IMR-90 (cell line): ENCODE measurements at regions not wholly inside any gene's neighbourhood (a gene's known extent, or its start where the extent isn't known, plus 50 kb on each side); places are given as distances from the start of the nearest gene placed in this dataset.
A peak's percentile ranks its signal among the peaks of the same experiment; 100 is the strongest.

ENCODE experiments used
- ATAC-seq: fragments of 200-7000 bp; cut with Tn5 transposase; 2 replicates; pipeline ENCODE4 v1.9.1; 2020; ENCODE audit warnings: low read depth, mild to moderate bottlenecking, moderate library complexity
- BruUV-seq: library from RNA; stranded (reverse); fragments of 400-500 nt; replicated peaks from 2 replicates; lab custom pipeline; 2021; lab: Mats Ljungman, UMichigan
- CTCF ChIA-PET: fragments of 300-600 bp; formaldehyde crosslinking; extraction: SDS; loops from one replicate; lab custom pipeline; 2021; ENCODE audit warnings: antibody characterized with exemption; lab: Yijun Ruan, JAX
- POLR2A ChIA-PET: fragments of 300-600 bp; sonication (Branson Sonifier 250); formaldehyde crosslinking; loops from one replicate; lab custom pipeline; 2022; ENCODE audit warnings: antibody characterized with exemption; ENCODE audit not compliant: unreplicated experiment; lab: Charles Lee
- DNase-seq: peaks from one replicate; pipeline ENCODE4 v3.0.0; 2013
- H2AFZ ChIP-seq: replicated peaks from 2 replicates; pipeline ENCODE3; 2013; ENCODE audit warnings: low read length, mild to moderate bottlenecking; ENCODE audit not compliant: poor library complexity
- H2AK5ac ChIP-seq: 2 replicates; pipeline ENCODE4 v1.6.1; 2013; ENCODE audit warnings: low read depth, low read length, inconsistent platforms
- H2AK9ac ChIP-seq: replicated peaks from 2 replicates; pipeline ENCODE3; 2013; ENCODE audit warnings: mild to moderate bottlenecking, low read depth, low read length, moderate library complexity; ENCODE audit not compliant: poor library complexity
- H2BK120ac ChIP-seq: 2 replicates; pipeline ENCODE4 v1.6.1; 2013; ENCODE audit warnings: low read depth, low read length, inconsistent platforms
- H2BK15ac ChIP-seq: 3 replicates; pipeline ENCODE4 v1.6.1; 2013; ENCODE audit warnings: low read depth, low read length, inconsistent platforms
- H2BK20ac ChIP-seq: 2 replicates; pipeline ENCODE4 v1.6.1; 2013; ENCODE audit warnings: low read depth, mild to moderate bottlenecking, inconsistent platforms, low read length, moderate library complexity
- H2BK5ac ChIP-seq: 2 replicates; pipeline ENCODE4 v1.6.1; 2013; ENCODE audit warnings: mild to moderate bottlenecking, low read depth, low read length, inconsistent platforms; ENCODE audit not compliant: poor library complexity, severe bottlenecking
- H3K14ac ChIP-seq: replicated peaks from 2 replicates; pipeline ENCODE4 v1.6.1; 2013; ENCODE audit warnings: low read depth, low read length, inconsistent platforms
- H3K18ac ChIP-seq: 2 replicates; pipeline ENCODE4 v1.6.1; 2013; ENCODE audit warnings: low read depth, low read length, control low read depth
- H3K23ac ChIP-seq: 2 replicates; pipeline ENCODE4 v1.6.1; 2013; ENCODE audit warnings: low read depth, low read length, inconsistent platforms
- H3K27ac ChIP-seq: 2 replicates; pipeline ENCODE4 v1.5.1; 2013; ENCODE audit warnings: mild to moderate bottlenecking, control low read depth, low read length; ENCODE audit not compliant: insufficient read depth
- H3K27me3 ChIP-seq: 2 replicates; pipeline ENCODE4 v1.6.1; 2013; ENCODE audit warnings: low read length; ENCODE audit not compliant: control insufficient read depth, insufficient read depth
- H3K36me3 ChIP-seq: 2 replicates; pipeline ENCODE4 v1.6.1; 2013; ENCODE audit warnings: low read length, mixed read lengths; ENCODE audit not compliant: control insufficient read depth, insufficient read depth
- H3K4ac ChIP-seq: 2 replicates; pipeline ENCODE4 v1.6.1; 2013; ENCODE audit warnings: low read depth, low read length, inconsistent platforms
- H3K4me1 ChIP-seq: 2 replicates; pipeline ENCODE4 v1.6.1; 2013; ENCODE audit warnings: low read length, mixed read lengths; ENCODE audit not compliant: control insufficient read depth, insufficient read depth
- H3K4me2 ChIP-seq: 2 replicates; pipeline ENCODE4 v1.6.1; 2013; ENCODE audit warnings: low read depth, mild to moderate bottlenecking, control low read depth, low read length, moderate library complexity
- H3K4me3 ChIP-seq: 2 replicates; pipeline ENCODE4 v1.5.1; 2013; ENCODE audit warnings: low read depth, mild to moderate bottlenecking, control low read depth, low read length, moderate library complexity; ENCODE audit not compliant: insufficient read depth
- H3K56ac ChIP-seq: 2 replicates; pipeline ENCODE4 v1.6.1; 2013; ENCODE audit warnings: low read length, inconsistent platforms; ENCODE audit not compliant: insufficient read depth; ENCODE audit errors: extremely low read depth
- H3K79me1 ChIP-seq, 2 experiments: 2 replicates each; pipeline ENCODE4 v1.6.1; 2013; ENCODE audit warnings: low read length in 2 of 2, inconsistent platforms in 1 of 2, low read depth in 1 of 2
- H3K9ac ChIP-seq: 2 replicates; pipeline ENCODE4 v1.6.1; 2013; ENCODE audit warnings: low read depth, low read length, control low read depth
- H3K9me1 ChIP-seq: 2 replicates; pipeline ENCODE4 v1.6.1; 2013; ENCODE audit warnings: low read length, inconsistent platforms; ENCODE audit not compliant: insufficient read depth
- H3K9me3 ChIP-seq: 2 replicates; pipeline ENCODE4 v1.6.1; 2013; ENCODE audit warnings: low read length; ENCODE audit not compliant: control insufficient read depth, insufficient read depth
- H4K20me1 ChIP-seq: 2 replicates; pipeline ENCODE4 v1.6.1; 2013; ENCODE audit warnings: low read length, inconsistent platforms; ENCODE audit not compliant: insufficient read depth
- H4K5ac ChIP-seq: 2 replicates; pipeline ENCODE4 v1.6.1; 2013; ENCODE audit warnings: mild to moderate bottlenecking, low read depth, low read length, control low read depth
- H4K8ac ChIP-seq, 2 experiments: 2 replicates each; pipeline ENCODE4 v1.6.1; 2013; ENCODE audit warnings: low read depth in 2 of 2, low read length in 2 of 2, control low read depth in 1 of 2, inconsistent platforms in 1 of 2
- H4K91ac ChIP-seq: 2 replicates; pipeline ENCODE4 v1.6.1; 2013; ENCODE audit warnings: low read depth, low read length, inconsistent platforms; ENCODE audit not compliant: insufficient read depth
- CEBPB ChIP-seq: IDR thresholded peaks from 2 replicates; pipeline ENCODE4 v1.6.1; 2012; ENCODE audit warnings: low read depth, low read length, improper control_type of control experiment
- CTCF ChIP-seq: conservative IDR thresholded peaks from 2 replicates; pipeline ENCODE4 v1.5.1; 2012; ENCODE audit warnings: mild to moderate bottlenecking, low read depth, low read length, improper control_type of control experiment
- ELK1 ChIP-seq: fragments of 150-350 bp; IDR thresholded peaks from 2 replicates; pipeline ENCODE4 v1.6.1; 2016; ENCODE audit warnings: low read depth, mild to moderate bottlenecking, low read length, moderate library complexity, borderline replicate concordance
- FOS ChIP-seq: fragments of 150-350 bp; IDR thresholded peaks from 2 replicates; pipeline ENCODE4 v1.6.1; 2016; ENCODE audit warnings: low read depth, low read length
- MAFK ChIP-seq: IDR thresholded peaks from 2 replicates; pipeline ENCODE4 v1.6.1; 2012; ENCODE audit warnings: low read depth, low read length, improper control_type of control experiment
- MAZ ChIP-seq: IDR thresholded peaks from 2 replicates; pipeline ENCODE4 v1.6.1; 2012; ENCODE audit warnings: low read depth, mild to moderate bottlenecking, low read length, improper control_type of control experiment, moderate library complexity, borderline replicate concordance
- POLR2A ChIP-seq: IDR thresholded peaks from 2 replicates; pipeline ENCODE4 v1.6.1; 2012; ENCODE audit warnings: mild to moderate bottlenecking, low read depth, low read length
- RAD21 ChIP-seq: IDR thresholded peaks from 2 replicates; pipeline ENCODE4 v1.6.1; 2012; ENCODE audit warnings: low read length, improper control_type of control experiment
- RCOR1 ChIP-seq: IDR thresholded peaks from 2 replicates; pipeline ENCODE4 v1.6.1; 2012; ENCODE audit warnings: mild to moderate bottlenecking, low read length, improper control_type of control experiment; ENCODE audit not compliant: insufficient replicate concordance
- RFX5 ChIP-seq: IDR thresholded peaks from 2 replicates; pipeline ENCODE4 v1.8.0; 2012; ENCODE audit warnings: low read depth, mild to moderate bottlenecking, low read length, moderate library complexity
- SMC3 ChIP-seq: fragments of 150-350 bp; IDR thresholded peaks from 2 replicates; pipeline ENCODE4 v1.6.1; 2016; ENCODE audit warnings: low read depth, mild to moderate bottlenecking, antibody characterized with exemption, low read length, moderate library complexity
- WGBS, 2 experiments: methylation state at CpG; one replicate each; pipeline versions ENCODE4 v1.1.5 to v1.1.7; 2013; ENCODE audit warnings: missing lambda C conversion rate in 2 of 2; ENCODE audit not compliant: insufficient read length in 1 of 2; ENCODE audit errors: extremely low coverage in 2 of 2; 5-methylcytosine and 5-hydroxymethylcytosine counted together
- dilution Hi-C: fragments of 300-500 bp; cut with HindIII; formaldehyde crosslinking; loops from one replicate; pipeline ENCODE4 v1.14.3; 2018; ENCODE audit warnings: low sequenced_read_pairs; ENCODE audit not compliant: unreplicated experiment
- in situ Hi-C: fragments of 300-500 bp; cut with MboI; formaldehyde crosslinking; loops from 3 replicates; pipeline ENCODE4 v1.14.3; 2019; ENCODE audit warnings: low sequenced_read_pairs, inconsistent platforms, mixed read lengths
- intact Hi-C: fragments of 100-400 bp; cut with micrococcal nuclease; formaldehyde crosslinking; loops from 2 replicates; pipeline ENCODE4 v1.10.0; 2022

DNA sequence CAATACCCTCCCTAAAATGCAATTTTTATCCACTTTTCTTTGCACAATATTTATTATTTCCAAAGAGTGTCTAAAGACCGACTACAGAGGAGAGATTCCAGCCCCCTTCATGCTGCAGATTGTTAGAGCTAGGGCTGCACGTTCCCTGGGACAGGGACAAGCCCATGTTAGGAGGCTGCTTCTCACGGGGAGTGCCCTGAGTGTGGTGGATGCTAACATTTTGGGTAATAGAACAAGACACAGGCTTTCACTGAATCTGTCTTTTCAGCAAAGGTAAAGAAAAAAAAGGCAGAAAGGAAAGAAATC is 125.4 kb downstream of the RIPK4 start:
- DNase-seq (no peak), ATAC-seq (peak; percentile 33)
- ChIA-PET POLR2A (no interaction called here), CTCF (no interaction called here)
- TF ChIP-seq CTCF (no peak), RFX5 (no peak), CEBPB (no peak), MAZ (no peak), POLR2A (no peak), SMC3 (no peak), RAD21 (no peak), RCOR1 (no peak), ELK1 (no peak), FOS (no peak), MAFK (no peak)
- H3K56ac ChIP-seq = peak overlapping the region; percentile 78
- H4K20me1 ChIP-seq = no peaks in the 10 kb centered on the region
- H4K91ac ChIP-seq = peak overlapping the region; percentile 84
- H3K36me3 ChIP-seq = no peaks in the 10 kb centered on the region
- H3K18ac ChIP-seq = peak overlapping the region; percentile 12; the same call in 1 of the 2 replicates
- peak overlapping the region; percentile 91 for H3K4ac ChIP-seq
- peaks cover 15% of the 10 kb centered on the region for H3K9me1 ChIP-seq
- peak overlapping the region; percentile 83 for H3K14ac ChIP-seq
- H2BK15ac ChIP-seq = peak overlapping the region; percentile 84; the same call in 2 of the 3 replicates
- H2BK20ac ChIP-seq = peak overlapping the region; percentile 90
- peak overlapping the region; percentile 84 for H2BK5ac ChIP-seq
- intact Hi-C loops (no loop called here), dilution Hi-C loops (no loop called here), in situ Hi-C loops (no loop called here)
- H3K9ac ChIP-seq = peak overlapping the region; percentile 31; the same call in 1 of the 2 replicates
- H4K8ac ChIP-seq = peak overlapping the region; percentile 52 to 92
- no peaks in the 10 kb centered on the region for H3K27me3 ChIP-seq
- no CpG with 5 or more reads among the region's 3 CpGs for WGBS, 2 experiments
- peak overlapping the region; percentile 95 for H2BK120ac ChIP-seq
- peak overlapping the region; percentile 79; the same call in 1 of the 2 replicates for H2AK5ac ChIP-seq
- H3K79me1 ChIP-seq = no peaks in the 10 kb centered on the region
- peak overlapping the region; percentile 73 for H3K27ac ChIP-seq
- no peak overlapping the region for H3K4me2 ChIP-seq
- peak overlapping the region; percentile 84; the same call in 1 of the 2 replicates for H3K23ac ChIP-seq
- peak overlapping the region; percentile 87 for H2AK9ac ChIP-seq
- no TSS peak for BruUV-seq
- H3K4me3 ChIP-seq = no peak overlapping the region
- peaks cover 15% of the 10 kb centered on the region for H3K4me1 ChIP-seq
- peak overlapping the region; percentile 93 for H2AFZ ChIP-seq
- H3K9me3 ChIP-seq = peaks cover 2% of the 10 kb centered on the region; the same call in 1 of the 2 replicates
- H4K5ac ChIP-seq = peak overlapping the region; percentile 58
